ENCODE measurements at regions not wholly inside any gene's neighbourhood (a gene's known extent, or its start where the extent isn't known, plus 50 kb on each side); places are given as distances from the start of the nearest gene placed in this dataset.
"Not testable (repeated sequence)": the region's sequence is repeated elsewhere in the genome, so short reads cannot be mapped to it uniquely, and the experiment has no call there.

DNA sequence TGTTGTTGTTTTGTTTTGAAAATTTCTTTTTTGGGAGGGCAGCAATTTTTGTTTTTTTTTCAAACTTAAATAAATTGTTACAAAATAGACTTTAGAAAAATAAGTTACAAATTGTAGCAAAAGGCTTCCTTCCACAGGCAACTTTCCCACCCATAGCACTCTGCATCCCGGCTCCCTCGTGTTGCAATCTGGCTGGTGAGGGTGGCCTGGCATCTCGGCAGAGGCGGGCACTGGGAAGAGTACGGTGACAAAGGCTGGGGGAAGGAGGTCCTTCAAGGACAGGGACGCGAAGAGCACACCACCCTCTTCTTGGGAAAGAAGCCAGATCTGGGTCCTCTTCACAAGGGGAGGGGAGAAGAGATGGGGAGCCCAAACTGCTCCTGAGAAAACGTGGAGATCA is 379.7 kb downstream of the OLFM4 start:
- no peak for DNase-seq (ENCODE audit: low spot score)

DNA sequence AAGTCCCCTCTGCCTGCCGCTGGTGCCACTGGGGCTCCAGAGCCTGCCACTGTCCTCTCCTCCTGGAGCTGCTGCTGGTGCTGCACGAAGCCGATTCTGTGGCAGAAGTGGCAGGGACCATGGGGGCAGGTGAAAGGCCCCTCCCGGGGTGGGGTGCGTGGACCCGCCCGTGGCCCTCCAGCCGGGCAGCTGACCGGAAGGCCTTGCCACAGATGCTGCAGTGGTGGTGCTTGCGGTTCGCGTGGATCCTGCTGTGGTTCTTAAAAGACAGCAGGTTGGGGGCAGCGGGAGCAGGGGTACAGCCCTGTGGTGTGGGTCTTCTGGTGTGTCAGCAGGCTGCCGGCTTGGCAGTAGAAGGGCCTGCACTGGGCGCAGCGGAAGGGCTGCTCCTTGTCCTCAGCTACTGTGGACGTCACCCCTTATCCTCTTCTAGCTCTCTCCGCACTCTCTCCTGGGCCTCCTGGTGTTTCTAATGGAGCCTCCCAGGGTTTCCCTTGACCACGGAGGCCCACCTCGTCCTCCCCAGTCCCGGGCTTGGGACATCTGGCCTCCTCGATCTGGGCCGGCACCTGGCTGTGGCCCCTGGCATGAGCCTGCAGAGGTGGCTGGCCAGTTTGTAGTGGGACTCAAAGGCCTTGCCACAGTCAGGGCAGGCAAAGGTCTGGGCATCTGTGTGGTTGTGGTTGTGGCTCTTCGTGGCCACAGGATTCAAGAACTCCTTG is 380.4 kb downstream of the OLFM4 start:
- DNase-seq (ENCODE audit: low spot score) = no peak

DNA sequence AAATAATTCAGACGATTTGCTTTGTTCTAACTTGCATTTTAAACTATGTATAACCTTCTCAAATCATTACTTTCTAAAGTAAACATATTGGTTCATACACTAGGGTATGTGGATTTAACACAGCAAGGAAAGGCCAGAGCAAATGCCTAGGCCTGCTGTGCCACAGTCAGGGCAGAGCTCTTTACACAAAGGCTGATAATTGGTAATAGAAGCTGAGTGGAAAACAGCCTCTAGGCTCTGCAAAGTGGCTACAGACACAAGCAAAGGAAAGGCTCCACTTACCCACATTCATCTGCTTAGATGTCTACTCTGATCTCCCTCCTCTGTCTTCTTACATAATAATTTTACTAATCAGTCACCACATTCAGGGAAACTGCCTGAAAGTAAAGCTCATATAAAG is 382.9 kb downstream of the OLFM4 start:
- DNase-seq (ENCODE audit: low spot score) = no peak

DNA sequence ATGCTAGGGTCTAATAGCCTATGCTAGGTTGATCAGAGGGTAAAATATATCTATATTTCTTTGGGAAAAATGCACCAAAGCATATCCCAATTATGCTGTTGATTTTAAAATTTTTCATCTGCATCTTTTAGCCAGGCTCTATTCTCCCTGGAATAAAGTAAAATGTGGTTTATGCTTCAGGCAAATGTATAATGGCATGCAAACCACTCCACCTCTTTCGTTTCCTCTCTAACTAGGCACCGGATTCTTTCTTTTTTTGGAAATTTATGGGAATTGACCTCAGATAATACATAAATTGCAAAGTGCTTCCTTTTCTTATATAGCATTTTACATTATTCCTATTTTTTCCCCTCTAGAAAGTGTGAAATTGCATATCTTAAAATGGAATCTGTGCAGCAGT is 386.5 kb downstream of the OLFM4 start:
- DNase-seq (ENCODE audit: low spot score) = no peak

DNA sequence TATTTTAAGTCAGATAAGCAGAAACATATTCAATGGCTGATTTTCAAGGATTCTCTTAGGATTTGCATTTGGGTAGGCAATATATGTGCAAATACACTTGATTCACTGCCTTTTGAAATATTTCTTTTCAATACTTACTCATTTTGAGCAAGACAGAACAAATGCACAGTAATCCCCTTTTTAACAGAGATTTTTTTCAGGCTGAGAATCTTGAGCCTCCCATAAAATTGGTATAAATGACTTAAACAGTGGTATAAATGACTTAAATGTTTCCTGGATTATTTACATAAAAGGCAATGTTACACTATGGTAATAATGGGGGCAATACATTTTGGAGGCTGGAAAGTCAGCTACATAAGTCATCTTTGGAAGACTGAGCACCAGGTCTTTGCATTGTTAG is 389.0 kb downstream of the OLFM4 start:
- no peak for DNase-seq (ENCODE audit: low spot score)

DNA sequence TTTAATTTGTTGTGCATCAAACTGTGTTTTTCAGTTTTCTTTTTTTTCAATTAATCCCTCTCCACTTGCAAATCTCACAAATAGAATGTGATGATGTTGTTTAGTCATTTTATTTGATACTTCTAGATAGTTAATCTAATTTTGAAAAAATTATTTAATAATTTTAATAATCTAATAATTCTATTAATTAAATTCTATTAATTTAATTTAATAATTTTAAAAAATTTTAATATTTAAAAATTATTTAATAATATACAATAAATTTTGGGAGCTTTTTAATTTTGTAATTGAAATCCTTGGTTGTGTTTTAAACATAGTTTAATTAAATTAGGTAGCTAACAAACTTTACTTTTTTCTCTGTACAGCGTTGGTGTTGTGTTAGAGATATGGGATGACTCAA is 393.8 kb downstream of the OLFM4 start:
- no peak for DNase-seq (ENCODE audit: low spot score)

DNA sequence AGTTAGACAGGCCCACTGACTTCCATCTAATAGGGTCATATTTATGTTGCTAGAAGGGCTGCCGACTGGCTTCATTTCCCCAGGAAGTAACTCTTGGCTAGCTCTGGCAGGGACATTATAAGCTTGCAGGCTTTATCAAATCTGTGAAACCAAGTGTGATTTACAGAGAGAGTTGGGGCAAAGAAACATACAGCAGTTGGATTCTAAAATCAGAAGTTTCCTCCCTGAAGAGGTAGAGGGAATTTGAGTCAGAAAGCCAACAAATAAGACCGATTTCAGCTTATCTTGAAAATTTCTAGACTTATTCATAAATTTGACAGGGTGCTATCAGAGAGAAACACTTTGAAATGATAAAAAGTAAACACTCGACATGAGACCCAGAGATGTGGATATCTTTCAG is 407.8 kb downstream of the OLFM4 start:
- DNase-seq (ENCODE audit: low spot score) = no peak

DNA sequence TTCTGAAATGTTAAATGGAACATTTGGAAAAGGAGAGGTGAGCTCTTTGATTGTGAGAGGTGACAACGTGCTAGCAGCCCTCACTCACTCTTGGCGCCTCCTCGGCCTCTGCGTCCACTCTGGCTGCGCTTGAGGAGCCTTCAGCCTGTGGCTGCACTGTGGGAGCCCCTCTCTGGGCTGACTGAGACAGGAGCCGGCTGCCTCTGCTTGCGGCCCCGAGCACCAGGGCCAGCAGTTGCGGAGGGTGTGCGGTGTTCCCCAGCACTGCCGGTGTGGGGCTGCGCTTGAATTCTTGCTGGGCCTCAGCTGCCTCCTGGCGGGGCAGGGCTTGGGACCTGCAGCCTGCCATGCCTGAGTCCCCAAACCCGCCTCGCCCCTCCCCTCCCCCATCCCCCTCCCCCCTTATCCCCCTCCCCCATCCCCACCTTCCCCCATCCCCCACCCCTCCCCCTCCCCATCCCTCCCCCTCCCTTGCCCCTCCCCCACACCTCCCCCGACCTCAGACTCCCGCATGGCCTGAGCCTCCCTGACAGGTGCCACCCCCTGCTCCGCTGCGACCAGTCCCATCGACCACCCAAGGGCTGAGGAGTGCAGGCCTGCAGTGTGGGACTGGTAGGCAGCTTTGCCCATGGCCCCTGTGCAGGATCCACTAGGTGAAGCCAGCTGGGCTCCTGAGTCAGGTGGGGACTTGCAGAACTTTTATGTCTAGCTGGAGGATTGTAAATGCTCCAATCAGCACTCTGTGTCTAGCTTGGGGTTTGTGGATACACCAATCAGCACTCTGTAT is 411.0 kb downstream of the OLFM4 start:
- DNase-seq (ENCODE audit: low spot score) = no peak

DNA sequence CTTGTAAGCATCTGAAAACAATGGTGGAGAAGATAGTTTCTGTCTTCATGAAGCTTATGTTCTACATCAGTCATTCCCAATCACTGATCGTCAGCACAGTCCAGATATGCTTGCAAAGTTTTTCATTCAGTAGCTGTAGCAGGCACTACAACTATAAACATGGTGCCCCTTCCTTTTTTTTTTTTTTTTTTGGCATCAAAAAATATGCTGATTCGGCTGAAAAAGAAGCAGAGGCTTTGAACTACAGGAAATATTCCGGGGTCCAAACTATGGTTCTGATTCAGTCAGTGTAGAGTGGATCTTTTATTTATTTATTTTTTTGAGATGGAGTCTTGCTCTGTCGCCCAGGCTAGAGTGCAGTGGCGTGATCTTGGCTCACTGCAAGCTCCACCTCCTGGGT is 414.4 kb downstream of the OLFM4 start:
- DNase-seq (ENCODE audit: low spot score) = no peak

DNA sequence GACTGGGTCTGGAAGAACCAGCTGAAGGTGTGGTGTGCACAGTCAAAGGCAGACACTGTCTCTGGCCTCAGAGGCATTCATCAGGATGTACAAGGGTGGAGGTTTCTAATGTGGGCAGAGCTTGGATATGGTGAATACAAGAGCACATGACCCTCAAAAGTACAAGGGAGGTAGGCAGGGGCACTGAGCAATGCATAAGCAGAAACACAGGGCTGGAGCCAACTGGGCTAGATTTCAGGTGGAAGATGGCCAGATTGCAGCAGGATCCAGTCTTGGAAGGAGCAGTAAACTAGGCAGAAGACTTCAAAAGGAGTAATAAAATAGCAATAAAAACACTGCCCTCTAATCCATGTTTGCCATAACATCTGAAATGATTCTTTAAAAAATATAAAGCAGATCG is 417.1 kb downstream of the OLFM4 start:
- DNase-seq (ENCODE audit: low spot score) = no peak

DNA sequence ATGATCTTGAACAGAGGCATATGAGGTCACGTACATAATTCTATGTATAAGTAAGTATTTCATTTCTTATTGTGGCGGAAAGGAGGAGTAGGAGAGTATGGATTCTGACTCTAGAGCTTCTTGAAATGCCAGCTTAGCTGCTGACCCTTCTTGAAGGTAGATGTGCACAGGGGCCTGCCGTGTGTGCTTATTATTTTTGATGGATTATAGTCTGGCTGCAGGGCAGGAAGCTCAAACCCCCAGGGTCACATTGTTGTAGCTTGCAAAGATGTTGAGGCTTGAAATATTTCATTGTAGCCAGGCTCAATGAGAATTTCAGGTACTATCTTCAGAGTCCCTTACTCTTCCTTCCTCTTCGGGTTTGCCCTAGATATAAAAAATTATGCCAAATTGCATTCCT is 418.8 kb downstream of the OLFM4 start:
- DNase-seq (ENCODE audit: low spot score) = no peak

DNA sequence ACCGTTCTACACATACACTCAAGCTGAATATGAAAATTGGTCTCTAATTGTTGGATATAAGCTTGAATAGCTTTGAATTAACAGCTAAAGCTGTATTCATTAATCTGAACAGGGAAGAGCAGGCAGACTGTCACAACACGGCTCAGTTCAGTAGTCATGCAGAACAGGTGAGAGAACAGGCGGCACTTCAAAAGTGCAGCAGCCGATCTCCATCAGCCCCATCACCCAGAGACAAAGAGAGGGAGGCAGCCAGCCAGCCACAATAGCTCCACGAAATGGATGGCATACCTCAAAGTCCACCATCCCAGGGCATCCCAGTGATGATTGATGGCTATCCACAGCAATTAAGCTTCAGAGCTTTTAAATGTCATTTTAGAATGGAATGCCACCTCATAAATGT is 419.2 kb downstream of the OLFM4 start:
- DNase-seq (ENCODE audit: low spot score) = no peak

DNA sequence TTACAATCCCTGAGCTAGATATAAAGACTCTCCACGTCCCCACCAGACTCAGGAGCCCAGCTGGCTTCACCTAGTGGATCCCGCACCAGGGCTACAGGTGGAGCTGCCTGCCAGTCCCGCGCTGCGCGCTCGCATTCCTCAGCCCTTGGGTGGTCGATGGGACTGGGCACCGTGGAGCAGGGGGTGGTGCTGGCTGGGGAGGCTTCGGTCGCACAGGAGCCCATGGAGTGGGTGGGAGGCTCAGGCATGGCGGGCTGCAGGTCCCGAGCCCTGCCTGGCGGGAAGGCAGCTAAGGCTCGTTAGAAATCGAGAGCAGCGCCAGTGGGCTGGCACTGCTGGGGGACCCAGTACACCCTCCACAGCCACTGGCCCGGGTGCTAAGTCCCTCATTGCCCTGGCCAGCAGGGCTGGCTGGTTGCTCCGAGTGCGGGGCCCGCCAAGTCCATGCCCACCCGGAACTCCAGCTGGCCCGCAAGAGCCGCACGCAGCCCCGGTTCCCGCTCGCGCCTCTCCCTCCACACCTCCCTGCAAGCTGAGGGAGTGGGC is 423.7 kb downstream of the OLFM4 start:
- DNase-seq (ENCODE audit: low spot score) = not testable (repeated sequence)

DNA sequence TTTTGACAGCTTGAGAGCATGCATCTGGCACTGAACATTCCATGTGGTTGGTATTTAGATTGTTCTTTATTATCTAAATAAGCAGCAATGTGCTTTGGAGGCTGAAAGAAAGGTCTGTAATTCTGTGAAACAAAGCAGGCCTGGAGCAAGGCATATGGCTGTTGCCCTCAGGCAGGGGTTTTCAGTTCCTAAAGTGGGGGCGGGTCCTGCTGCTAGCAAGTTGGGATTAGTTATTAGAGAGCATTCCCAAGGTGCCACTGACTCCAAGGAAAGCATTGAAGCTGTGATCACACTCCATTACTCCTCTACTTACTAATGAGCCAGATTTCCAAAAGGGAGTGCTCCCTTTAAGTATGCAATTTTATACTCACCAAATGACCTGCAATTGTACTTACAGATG is 432.2 kb downstream of the OLFM4 start:
- no peak for DNase-seq (ENCODE audit: low spot score)

DNA sequence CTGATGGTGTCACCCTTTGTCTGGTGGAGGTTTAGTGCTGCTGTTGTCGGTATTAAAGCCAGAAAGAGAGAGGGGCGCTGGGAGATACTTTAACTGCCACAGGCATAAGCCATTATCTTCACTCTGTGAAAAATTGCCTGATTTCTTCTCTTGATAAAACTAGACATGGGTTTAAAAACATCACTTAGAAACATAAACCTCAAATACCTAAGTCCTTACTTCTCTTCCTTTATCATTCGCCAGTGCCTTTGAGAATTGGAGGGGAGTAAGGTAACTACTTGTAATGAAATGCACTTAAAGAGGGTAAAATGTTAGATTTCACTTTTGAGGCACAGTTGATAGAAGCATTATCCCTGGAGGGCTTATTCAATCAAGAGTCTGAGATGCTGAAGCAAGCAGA is 434.5 kb downstream of the OLFM4 start:
- DNase-seq (ENCODE audit: low spot score) = no peak

DNA sequence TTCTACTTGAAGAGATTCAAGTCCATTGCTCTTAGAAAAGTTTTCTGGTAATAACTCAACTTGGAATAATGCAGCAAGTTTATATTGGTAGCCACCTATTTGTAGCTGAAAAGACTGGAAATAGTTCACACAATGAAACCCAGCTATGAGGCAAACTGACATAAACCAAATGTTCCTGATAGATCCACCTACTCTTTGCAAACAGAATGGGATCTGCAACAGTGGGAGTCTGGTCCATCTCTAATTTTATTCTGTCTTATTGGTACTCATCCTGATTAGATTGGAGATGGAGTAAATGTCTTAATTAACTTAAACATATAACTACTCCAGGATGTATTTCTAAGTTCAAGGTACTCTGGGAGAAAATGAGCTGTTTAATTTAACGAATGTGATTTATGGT is 438.0 kb downstream of the OLFM4 start:
- DNase-seq (ENCODE audit: low spot score) = no peak

DNA sequence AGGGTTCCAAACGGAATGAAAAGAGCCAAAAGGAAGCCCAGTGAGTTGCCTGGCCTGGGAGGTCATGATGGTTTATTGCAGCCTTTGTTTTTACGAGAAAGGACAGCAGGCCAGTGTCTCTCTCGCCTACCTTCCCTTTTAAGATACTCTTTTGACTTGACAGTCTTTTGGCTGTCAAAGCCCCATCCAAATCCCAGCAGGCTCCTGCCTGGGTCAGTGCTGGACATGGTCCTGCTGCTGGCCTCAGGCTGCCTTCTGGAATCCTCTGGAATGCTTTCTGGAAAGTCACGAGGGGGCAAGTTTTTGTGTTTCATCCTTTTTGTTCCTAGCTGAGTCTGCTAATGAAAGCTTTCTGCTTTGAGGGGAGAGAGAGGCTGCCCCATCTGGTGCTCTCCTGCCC is 444.8 kb downstream of the OLFM4 start:
- DNase-seq (ENCODE audit: low spot score) = no peak

DNA sequence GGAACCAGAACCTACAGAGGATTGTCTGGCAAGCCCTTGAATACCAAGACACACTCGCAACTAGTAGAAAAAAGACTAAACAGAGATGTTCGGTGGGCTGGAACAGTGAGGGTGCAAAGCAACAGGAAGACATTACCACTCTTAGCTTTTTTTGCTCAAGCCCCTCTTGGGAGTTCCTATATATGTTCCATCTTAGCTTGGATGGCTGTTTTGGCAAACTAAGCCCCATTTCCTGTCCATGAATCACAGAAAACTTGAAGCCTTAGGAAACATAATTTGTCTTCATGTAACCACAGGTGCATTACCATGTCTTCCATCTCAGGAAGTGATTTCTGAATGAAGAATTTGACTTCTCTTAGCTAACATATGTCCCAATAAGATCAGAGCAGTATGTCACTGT is 446.3 kb downstream of the OLFM4 start:
- DNase-seq (ENCODE audit: low spot score) = no peak

DNA sequence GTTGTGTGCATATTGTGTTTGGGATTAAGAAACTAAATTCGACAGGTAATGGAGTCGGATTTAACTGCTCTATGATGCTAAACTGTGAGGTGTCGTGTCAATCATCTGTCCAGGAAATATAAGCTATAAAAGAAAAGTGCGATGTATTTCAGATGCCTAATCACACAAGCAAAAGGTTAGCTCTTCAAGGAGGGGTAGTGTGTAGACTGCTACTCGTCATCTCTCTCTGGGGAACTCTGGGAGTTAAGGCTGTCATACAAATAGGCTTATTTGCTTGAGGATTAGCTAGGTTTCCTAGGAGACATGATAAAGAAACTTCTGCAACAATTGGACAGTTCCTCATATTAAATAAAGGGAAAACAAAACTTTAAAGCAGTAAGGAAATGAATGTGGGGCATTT is 462.1 kb downstream of the OLFM4 start:
- no peak for DNase-seq (ENCODE audit: low spot score)

DNA sequence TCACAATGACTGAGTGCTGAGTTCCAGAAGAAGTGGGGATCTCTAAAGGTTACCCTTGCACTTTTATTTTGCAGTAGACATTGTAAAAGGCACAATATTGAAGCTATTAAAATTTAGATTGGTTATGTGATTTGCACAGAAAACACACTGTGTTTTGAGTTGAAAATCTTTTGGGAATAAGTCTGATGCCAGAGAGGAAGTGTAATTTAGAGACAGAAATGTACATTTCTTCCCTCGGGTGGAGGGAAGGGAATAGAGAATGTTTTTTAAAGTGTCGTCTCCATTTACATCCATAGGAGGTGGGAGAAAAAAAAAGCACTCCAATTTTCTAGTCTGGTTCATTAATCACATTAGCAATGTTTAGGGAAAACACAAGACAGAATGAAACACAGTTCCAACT is 465.8 kb downstream of the OLFM4 start:
- DNase-seq (ENCODE audit: low spot score) = no peak

DNA sequence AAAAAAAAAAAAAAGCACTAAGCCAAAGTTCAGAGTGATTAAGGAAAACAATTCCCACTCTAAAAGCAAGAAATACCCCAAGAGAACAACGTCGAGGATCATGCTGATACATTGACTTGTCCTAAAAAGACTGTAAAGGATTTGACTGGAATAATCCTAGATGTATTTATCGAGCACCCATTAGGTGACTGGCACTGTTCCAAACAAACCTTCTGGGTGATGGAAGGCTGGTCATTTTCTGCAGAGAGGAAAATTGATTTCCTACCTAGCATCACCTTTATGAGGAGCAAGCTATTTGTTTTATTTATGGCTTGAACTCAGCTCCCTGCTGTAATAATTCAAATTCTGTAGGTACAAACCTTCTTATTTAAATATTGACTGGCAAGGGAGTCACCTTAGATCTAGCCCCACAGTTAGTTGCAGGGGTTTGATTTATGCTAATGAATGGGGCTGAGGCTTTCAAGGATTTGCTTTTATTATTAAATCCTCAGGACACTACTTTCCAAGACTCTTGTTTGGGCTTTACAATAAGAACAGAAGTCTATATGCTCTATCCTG is 471.0 kb downstream of the OLFM4 start:
- DNase-seq (ENCODE audit: low spot score) = no peak

DNA sequence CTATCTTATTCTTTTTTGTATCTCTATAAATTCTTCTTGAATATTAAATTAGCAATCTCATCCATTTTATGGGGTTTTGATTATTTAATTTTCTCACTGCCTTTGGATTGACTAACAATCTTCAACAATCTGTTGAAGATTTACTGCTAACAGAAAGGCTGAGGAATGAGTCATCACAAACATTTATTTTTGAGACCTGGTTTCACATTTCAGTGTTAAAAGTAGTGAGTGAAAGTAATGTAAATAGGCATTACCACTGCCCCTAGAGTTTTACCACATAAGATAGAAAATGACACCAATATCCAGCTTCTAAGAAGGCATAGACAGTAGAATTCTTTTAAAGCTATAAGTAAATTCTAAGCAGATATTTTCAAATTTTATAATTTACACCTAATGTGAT is 472.8 kb downstream of the OLFM4 start:
- no peak for DNase-seq (ENCODE audit: low spot score)

DNA sequence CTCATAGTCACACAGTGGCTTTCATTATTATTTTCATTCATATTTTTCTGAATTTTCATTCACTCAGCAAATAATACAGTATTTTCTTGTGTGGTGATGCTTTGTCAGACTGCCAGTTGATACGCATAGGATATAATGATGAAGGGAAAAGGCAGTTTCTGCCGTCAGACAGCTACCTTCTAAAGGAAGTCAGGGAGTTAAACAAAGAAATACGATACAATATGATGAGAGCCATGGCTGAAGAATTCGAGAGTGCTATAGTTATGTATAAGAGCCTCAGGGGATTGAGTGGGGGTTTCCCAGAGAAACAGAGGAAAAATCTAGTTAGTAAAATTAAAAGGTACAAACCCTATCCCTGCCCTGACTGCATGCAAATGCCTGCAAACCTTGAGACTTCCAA is 479.1 kb downstream of the OLFM4 start:
- DNase-seq (ENCODE audit: low spot score) = no peak

Data from kidney tubule cell (primary cell).